SKM-1 (cell line): ENCODE measurements at regions not wholly inside any gene's neighbourhood (a gene's known extent, or its start where the extent isn't known, plus 50 kb on each side); places are given as distances from the start of the nearest gene placed in this dataset.
"Not testable (repeated sequence)": the region's sequence is repeated elsewhere in the genome, so short reads cannot be mapped to it uniquely, and the experiment has no call there.

Source experiments
- DNase-seq: peaks from one replicate; lab custom pipeline; 2025; ENCODE audit not compliant: unreplicated experiment; lab: John Stamatoyannopoulos, UW

- DNase-seq = no peak
Measured at GRCh38 chr4:60930866-60931265, 269.3 kb upstream of the ADGRL3 start.

- no peak for DNase-seq
Measured at GRCh38 chr4:60934566-60935295, 265.4 kb upstream of the ADGRL3 start.

GRCh38 chr4:60938181-60938580, 261.9 kb upstream of the ADGRL3 start:
- DNase-seq = no peak

- no peak for DNase-seq
Measured at GRCh38 chr4:60938621-60939020, 261.5 kb upstream of the ADGRL3 start.

GRCh38 chr4:60944060-60944459, 256.1 kb upstream of the ADGRL3 start:
- DNase-seq = no peak

DNA sequence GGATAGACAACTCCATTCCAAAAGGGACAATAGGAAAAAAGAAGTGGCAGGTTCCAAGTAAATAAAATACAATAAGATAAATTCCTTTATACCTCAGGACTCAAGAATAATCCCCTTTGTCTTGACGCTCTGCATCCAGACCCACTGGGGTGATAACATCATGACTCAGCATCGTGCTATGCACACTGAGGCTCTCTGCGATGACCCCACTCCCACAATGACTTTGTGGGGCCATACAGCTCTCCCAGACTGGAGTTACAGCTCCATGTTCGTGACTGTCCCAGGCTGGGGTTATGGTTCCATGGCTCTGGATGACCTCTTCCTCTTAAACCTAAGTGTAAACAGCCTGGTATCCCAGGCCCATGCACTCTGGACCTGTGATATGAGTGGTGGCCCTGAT, 254.5 kb upstream of the ADGRL3 start:
- DNase-seq = no peak

DNA sequence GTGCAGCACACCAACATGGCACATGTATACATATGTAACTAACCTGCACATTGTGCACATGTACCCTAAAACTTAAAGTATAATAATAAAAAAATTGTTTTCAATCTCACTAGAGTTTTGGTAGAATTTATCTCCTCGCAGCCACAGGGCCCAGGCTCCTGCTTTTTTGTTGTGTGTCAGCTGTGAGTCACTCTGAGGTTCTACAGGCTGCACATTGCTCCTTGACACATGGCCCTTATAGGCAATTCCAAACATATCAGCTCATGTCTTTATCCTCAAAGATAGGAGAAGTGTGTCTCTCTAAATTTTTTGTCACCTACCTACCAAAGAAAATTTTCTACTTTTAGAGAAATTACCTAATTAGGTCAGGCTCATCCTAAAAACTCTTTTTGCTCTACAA, 252.1 kb upstream of the ADGRL3 start:
- DNase-seq = no peak

GRCh38 chr4:60952921-60953320, 247.2 kb upstream of the ADGRL3 start:
- no peak for DNase-seq

DNA sequence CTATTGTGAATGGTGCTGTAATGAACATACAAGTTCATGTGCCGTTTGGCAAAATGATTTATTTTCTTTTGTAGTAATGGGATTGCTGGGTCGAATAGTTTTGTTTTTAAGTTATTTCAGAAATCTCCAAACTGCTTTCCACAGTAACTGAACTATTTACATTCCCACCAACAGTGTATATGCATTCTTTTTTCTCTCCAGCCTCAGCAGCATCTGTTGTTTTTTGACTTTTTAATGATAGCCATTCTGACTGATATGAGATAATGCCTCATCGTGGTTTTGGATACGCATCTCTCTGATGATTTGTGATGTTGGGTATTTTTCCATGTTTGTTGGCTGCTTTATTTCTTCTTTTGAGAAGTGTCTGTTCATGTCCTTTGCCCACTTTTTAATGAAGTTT, 246.3 kb upstream of the ADGRL3 start:
- DNase-seq = no peak

GRCh38 chr4:60962286-60962685, 237.8 kb upstream of the ADGRL3 start:
- DNase-seq = no peak

GRCh38 chr4:60981534-60981933, 218.6 kb upstream of the ADGRL3 start:
- no peak for DNase-seq

GRCh38 chr4:60989141-60989540, 211.0 kb upstream of the ADGRL3 start:
- DNase-seq = no peak

GRCh38 chr4:60992037-60992436, 208.1 kb upstream of the ADGRL3 start:
- no peak for DNase-seq

GRCh38 chr4:61003301-61003700, 196.8 kb upstream of the ADGRL3 start:
- DNase-seq = no peak

DNA sequence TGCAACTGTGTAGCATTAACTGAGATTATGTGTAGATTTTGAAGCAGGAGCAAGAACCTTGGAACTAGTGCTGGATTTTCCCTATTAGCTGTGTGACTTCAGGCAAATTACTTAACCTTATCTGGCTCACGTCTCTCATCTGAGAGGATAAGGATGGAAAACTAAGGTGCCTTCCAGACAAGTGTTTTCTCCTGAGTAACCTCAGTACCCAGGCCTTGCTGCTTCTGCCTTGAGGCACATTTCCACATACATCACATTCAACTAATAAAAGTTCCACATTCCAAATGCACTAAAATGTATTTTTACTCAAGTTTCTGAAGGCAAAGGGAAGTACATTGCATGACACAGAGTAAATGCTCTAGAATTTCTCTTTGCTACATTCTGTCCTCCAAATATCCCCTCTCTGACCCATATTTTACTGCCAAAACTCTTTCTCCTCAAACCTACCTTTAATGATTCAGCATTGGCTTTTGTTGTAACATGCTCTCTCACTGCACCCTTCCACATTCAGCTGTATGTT, 195.4 kb upstream of the ADGRL3 start:
- DNase-seq = no peak

GRCh38 chr4:61011051-61011450, 189.1 kb upstream of the ADGRL3 start:
- no peak for DNase-seq

DNA sequence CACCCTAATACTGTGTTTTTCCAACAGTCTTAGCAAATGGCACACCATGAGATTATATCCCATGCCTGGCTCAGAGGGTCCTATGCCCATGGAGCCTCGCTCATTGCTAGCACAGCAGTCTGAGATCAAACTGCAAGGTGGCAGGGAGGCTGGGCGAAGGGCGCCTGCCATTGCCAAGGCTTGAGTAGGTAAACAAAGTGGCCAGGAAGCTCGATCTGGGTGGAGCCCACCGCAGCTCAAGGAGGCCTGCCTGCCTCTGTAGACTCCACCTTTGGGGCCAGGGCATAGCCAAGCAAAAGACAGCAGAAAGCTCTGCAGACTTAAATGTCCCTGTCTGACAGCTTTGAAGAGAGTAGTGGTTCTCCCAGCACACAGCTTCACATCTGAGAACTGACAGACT, 188.2 kb upstream of the ADGRL3 start:
- DNase-seq = not testable (repeated sequence)

GRCh38 chr4:61024610-61025009, 175.5 kb upstream of the ADGRL3 start:
- no peak for DNase-seq

DNA sequence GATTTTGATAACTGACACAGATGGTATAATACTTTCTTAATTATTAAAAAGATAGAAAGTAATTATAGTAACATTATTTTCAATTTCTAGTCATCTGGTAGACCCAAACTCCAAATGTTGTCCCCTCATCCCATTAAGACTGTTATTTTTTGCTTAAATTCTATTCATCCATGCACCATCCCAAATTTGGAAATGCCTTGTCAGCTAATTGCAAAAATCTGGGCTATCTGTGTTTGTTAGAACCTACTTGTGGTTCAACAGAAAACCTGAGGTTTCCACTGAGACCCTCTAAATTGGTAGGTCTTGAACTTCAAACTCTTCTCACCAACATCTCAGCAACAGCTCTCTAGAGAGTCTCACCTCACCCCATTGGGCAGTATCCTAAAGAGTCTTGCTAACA, 172.2 kb upstream of the ADGRL3 start:
- DNase-seq = no peak

DNA sequence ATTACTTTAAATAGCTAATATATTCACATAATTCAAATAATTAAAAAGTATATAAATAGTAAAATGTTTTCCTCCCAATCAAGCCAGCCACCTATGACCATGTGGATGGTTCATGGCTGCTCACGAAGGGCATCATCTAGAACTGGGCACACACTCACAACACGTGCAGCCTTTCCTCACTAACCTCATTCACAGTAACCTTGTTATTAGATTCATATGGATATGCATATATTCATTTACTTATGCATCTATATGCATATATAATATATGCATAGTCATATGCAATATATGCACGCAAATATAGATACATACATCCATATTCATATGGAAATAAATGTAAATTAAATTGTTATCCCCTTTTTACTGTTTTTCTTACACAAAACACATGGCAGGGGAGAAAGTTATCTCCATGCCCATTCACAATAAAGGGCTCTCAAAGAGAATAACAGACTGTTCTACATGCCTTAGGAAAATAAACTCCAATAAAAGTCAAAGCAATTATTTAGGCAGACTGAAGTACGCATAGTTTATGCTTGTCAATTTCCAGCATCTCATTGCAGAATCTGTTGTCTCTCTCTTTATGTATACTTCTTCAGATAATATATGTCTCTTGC, 163.9 kb upstream of the ADGRL3 start:
- no peak for DNase-seq

DNA sequence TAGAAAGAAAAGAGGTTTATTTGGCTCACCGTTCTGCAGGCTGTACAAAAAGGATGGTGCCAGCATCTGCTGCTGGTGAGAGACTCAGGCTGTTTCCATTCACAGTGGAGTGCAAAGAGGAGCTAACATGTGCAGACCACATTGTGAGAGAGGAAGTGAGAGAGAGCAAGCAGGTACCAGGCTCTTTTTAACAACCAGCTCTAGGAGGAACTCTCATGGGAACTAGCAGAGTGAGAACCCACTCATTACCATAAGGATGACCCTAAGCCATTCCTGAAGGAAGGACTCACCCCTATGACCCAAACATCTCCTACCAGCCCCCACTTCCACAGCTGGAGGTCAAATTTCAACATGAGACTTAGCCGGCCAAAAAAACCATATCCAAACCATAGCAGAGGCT, 158.6 kb upstream of the ADGRL3 start:
- no peak for DNase-seq

DNA sequence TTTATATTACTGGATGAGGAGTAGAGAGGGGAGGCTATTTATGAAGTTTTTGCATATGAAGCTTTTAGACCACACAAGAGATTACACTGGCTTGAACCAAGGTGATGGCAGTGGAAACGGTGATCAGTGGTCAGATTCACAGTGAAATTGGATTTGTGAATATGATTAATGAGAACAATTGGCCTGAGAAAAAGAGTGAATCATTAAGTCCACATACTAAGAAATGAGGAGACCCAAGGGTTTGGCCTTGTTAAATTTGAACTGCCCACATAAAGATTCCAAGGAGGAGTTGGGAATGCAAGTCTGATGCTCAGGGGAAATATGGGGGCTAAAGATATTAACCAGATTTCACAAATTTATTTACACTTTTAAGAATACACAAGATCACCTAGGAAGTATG, 155.3 kb upstream of the ADGRL3 start:
- no peak for DNase-seq

DNA sequence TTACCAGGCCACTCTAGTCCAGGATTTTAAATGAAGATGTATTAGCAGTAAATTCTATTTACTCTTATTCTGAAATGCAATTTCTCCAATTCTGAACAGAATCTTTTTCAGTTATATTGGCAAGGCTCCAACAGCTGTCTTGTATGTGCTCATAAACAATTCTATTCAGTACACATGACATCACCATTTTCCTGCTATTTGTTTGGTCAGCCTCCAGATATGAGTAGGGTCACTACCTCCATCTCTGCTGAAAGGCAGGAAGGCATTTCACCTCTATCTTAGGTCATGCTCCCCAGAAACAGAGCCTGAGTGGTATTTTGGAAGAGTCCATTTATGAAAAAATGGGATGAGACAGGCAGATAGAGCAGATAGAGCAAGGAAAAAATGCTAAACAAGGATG, 151.1 kb upstream of the ADGRL3 start:
- no peak for DNase-seq
